Left colon (tissue), 2 donors: ENCODE measurements at regions not wholly inside any gene's neighbourhood (a gene's known extent, or its start where the extent isn't known, plus 50 kb on each side); places are given as distances from the start of the nearest gene placed in this dataset.
"Not testable (repeated sequence)": the region's sequence is repeated elsewhere in the genome, so short reads cannot be mapped to it uniquely, and the experiment has no call there.

ENCODE experiments used
- ATAC-seq: fragments of 200-7000 bp; cut with Tn5 transposase; one replicate; pipeline ENCODE4 v1.9.1; 2020; ENCODE audit warnings: mild to moderate bottlenecking, moderate library complexity
- DNase-seq, 2 donors: peaks; one replicate each; pipeline ENCODE4 v3.0.0-alpha.2; 2020
- intact Hi-C, 2 donors: fragments of 100-400 bp; cut with DNase I in 1 of 2; cut with micrococcal nuclease in 1 of 2; formaldehyde crosslinking; loops; one replicate each; pipeline versions ENCODE4 v1.11.2 to v1.14.0; 2022; cut with DNase I, micrococcal nuclease
- donor health status: DM: no; HTN: no; CAD: no.
- donor health status: DM: yes; HTN: yes; CAD: no.

GRCh38 chr6:122944936-122945335 lies 51.1 kb upstream of the CLVS2 start:
- intact Hi-C loops, ATAC-seq, DNase-seq: not testable (repeated sequence)
